ENCODE measurements at regions not wholly inside any gene's neighbourhood (a gene's known extent, or its start where the extent isn't known, plus 50 kb on each side); places are given as distances from the start of the nearest gene placed in this dataset.

GRCh38 chr13:76796851-76797250, 89.4 kb downstream of the KCTD12 start:
- no peak overlapping the region for H3K4me3 ChIP-seq (ENCODE audit: low read length)
- TF ChIP-seq CTCF (conservative IDR thresholded peaks at IDR 0.05; ENCODE audit: low read length): no peak
- DNase-seq (ENCODE audit: low read depth): no peak

- no peak for TF ChIP-seq CTCF (conservative IDR thresholded peaks at IDR 0.05; ENCODE audit: low read length)
- no peak for DNase-seq (ENCODE audit: low read depth)
- no peak overlapping the region for H3K4me3 ChIP-seq (ENCODE audit: low read length)
Observed at GRCh38 chr13:76795701-76796695, 90.2 kb downstream of the KCTD12 start.

GRCh38 chr13:76792731-76793347, 93.4 kb downstream of the KCTD12 start:
- peak; percentile 41 for TF ChIP-seq CTCF (conservative IDR thresholded peaks at IDR 0.05; ENCODE audit: low read length)
- no peak overlapping the region for H3K4me3 ChIP-seq (ENCODE audit: low read length)
- DNase-seq (ENCODE audit: low read depth): peak; percentile 74

GRCh38 chr13:76790980-76791819, 95.0 kb downstream of the KCTD12 start:
- no peak for TF ChIP-seq CTCF (conservative IDR thresholded peaks at IDR 0.05; ENCODE audit: low read length)
- no peak overlapping the region for H3K4me3 ChIP-seq (ENCODE audit: low read length)
- no peak for DNase-seq (ENCODE audit: low read depth)

- no peak overlapping the region for H3K4me3 ChIP-seq (ENCODE audit: low read length)
- peak; percentile 47 for DNase-seq (ENCODE audit: low read depth)
- TF ChIP-seq CTCF (conservative IDR thresholded peaks at IDR 0.05; ENCODE audit: low read length): no peak
Observed at GRCh38 chr13:76790526-76790925, 95.7 kb downstream of the KCTD12 start.

GRCh38 chr13:76783798-76784197, 102.4 kb downstream of the KCTD12 start:
- H3K4me3 ChIP-seq (ENCODE audit: low read length): no peak overlapping the region
- no peak for TF ChIP-seq CTCF (conservative IDR thresholded peaks at IDR 0.05; ENCODE audit: low read length)
- DNase-seq (ENCODE audit: low read depth): no peak

Measured in AG10803 (cell line).